AG04450 (cell line): ENCODE measurements at regions not wholly inside any gene's neighbourhood (a gene's known extent, or its start where the extent isn't known, plus 50 kb on each side); places are given as distances from the start of the nearest gene placed in this dataset.

Source experiments
- CTCF ChIA-PET: fragments of 300-600, 350-600 bp; formaldehyde crosslinking; extraction: SDS; loops from one replicate; lab custom pipeline; 2022; ENCODE audit warnings: antibody characterized with exemption, inconsistent platforms; lab: Charles Lee
- POLR2A ChIA-PET: fragments of 350-600 bp; formaldehyde crosslinking; extraction: SDS; loops from one replicate; lab custom pipeline; 2021; ENCODE audit warnings: antibody characterized with exemption, inconsistent platforms; lab: Yijun Ruan, JAX
- DNase-seq: peaks from one replicate; pipeline ENCODE4 v3.0.0-alpha.2; 2011; ENCODE audit warnings: low read depth, low spot score
- H3K27ac ChIP-seq: one replicate; pipeline ENCODE4 v1.5.1; 2012; ENCODE audit warnings: low read depth, low read length, control low read depth
- H3K27me3 ChIP-seq: one replicate; pipeline ENCODE4 v1.6.0; 2012; ENCODE audit warnings: low read length; ENCODE audit not compliant: control insufficient read depth, insufficient read depth
- H3K4me3 ChIP-seq: 2 replicates; pipeline ENCODE4 v1.5.1; 2011; ENCODE audit warnings: mild to moderate bottlenecking, low read depth, low read length, control low read depth
- H3K9me3 ChIP-seq: 2 replicates; pipeline ENCODE4 v1.5.1; 2012; ENCODE audit warnings: low read length; ENCODE audit not compliant: control insufficient read depth, insufficient read depth
- CTCF ChIP-seq: IDR thresholded peaks from 2 replicates; pipeline ENCODE4 v1.5.1; 2011; ENCODE audit warnings: low read depth, low read length, control low read depth, inconsistent platforms

GRCh38 chr3:170730071-170730812 is 139.8 kb downstream of the RPL22L1 start:
- Histone ChIP-seq H3K27ac (no peak overlapping the region), H3K27me3 (no peaks in the 10 kb centered on the region), H3K9me3 (no peaks in the 10 kb centered on the region), H3K4me3 (no peak overlapping the region)
- no peak for DNase-seq
- ChIA-PET POLR2A (interaction anchor here (1.7 kb wide), 1 partner anchor 72 kb away, joined by 5 read pairs; no protein-coding TSS in a partner anchor), CTCF (interaction anchor here (0.9 to 1.8 kb wide), 2 partner anchors 80 to 82 kb away, joined by 4 to 5 read pairs; no protein-coding TSS in a partner anchor)
- no peak for TF ChIP-seq CTCF

- no peak overlapping the region for H3K4me3 ChIP-seq
- CTCF ChIA-PET = interaction anchor here (0.7 to 1.5 kb wide), 2 partner anchors 83 to 314 kb away, joined by 3 to 4 read pairs; no protein-coding TSS in a partner anchor
- POLR2A ChIA-PET = interaction anchor here (0.7 kb wide), 1 partner anchor 24 kb away, joined by 3 read pairs; no protein-coding TSS in a partner anchor
- TF ChIP-seq CTCF = no peak
- peak overlapping the region; percentile 99 for H3K27ac ChIP-seq
- no peaks in the 10 kb centered on the region for H3K27me3 ChIP-seq
- no peaks in the 10 kb centered on the region for H3K9me3 ChIP-seq
- DNase-seq = no peak
Observed at GRCh38 chr3:170728181-170728580, 141.8 kb downstream of the RPL22L1 start.

GRCh38 chr3:170727754-170728153 is 141.9 kb upstream of the SLC7A14 start:
- peak overlapping the region; percentile 99 for H3K27ac ChIP-seq
- no peak overlapping the region for H3K4me3 ChIP-seq
- H3K27me3 ChIP-seq = no peaks in the 10 kb centered on the region
- ChIA-PET POLR2A (interaction anchor here (0.7 kb wide), 1 partner anchor 24 kb away, joined by 3 read pairs; no protein-coding TSS in a partner anchor), CTCF (interaction anchor here (0.7 kb wide), 1 partner anchor 84 kb away, joined by 4 read pairs; no protein-coding TSS in a partner anchor)
- no peak for TF ChIP-seq CTCF
- DNase-seq = no peak
- no peaks in the 10 kb centered on the region for H3K9me3 ChIP-seq

- no peak for TF ChIP-seq CTCF
- Histone ChIP-seq H3K9me3 (no peaks in the 10 kb centered on the region), H3K27ac (peak overlapping the region; percentile 99), H3K4me3 (peak overlapping the region; percentile 36), H3K27me3 (no peaks in the 10 kb centered on the region)
- POLR2A ChIA-PET = interaction anchor here (0.7 to 3.1 kb wide), 4 partner anchors 24 to 313 kb away, joined by 3 to 30 read pairs (median 9); no protein-coding TSS in a partner anchor
- DNase-seq = no peak
- CTCF ChIA-PET = interaction anchor here (0.7 kb wide), 1 partner anchor 84 kb away, joined by 4 read pairs; no protein-coding TSS in a partner anchor
Observed at GRCh38 chr3:170726976-170727661, 141.2 kb upstream of the SLC7A14 start.
